HG02610 (cell line): ENCODE measurements at regions not wholly inside any gene's neighbourhood (a gene's known extent, or its start where the extent isn't known, plus 50 kb on each side); places are given as distances from the start of the nearest gene placed in this dataset.

Source experiments
- ATAC-seq: cut with Tn5 transposase; IDR thresholded peaks from one replicate; pipeline ENCODE4 v1.9.1; 2021; ENCODE audit warnings: mild to moderate bottlenecking, moderate library complexity; ENCODE audit not compliant: unreplicated experiment

DNA sequence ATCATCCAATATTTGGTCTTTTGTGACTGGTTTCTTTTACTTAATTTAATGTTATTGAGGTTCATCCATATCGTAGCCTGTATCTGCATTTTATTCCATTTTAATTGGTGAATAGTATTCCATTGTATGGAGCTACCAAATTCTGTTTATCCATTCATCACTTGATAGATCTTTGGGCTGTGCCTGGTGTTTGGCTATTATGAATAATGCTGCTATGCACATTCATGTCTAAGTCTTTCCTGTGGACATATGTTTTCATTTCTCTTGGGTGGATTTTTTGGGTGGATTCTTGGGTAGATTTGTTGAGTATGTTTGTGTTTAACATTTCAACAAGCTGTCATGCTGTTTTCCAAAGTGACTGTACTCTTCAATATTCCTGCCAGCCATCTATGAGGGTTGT lies 52.5 kb upstream of the NEDD4L start:
- ATAC-seq: no peak

DNA sequence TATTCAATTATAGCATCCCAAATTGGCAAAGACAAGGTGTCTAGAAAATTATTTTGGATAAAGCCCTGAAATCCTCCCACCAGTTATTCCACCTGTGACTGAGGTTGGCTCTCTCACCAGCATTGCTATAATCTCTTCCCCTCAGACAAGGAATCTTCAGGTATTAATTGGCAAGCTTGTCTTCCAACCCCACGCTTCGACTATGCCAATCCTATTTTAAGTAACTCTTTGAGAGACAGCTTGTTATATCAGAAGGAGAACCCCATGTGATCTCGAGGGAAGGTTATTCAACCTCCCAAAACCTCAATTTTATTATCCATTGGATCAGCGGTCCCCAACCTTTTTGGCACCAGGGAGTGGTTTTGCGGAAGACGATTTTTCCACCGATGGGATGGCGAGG lies 54.5 kb upstream of the NEDD4L start:
- no peak for ATAC-seq

DNA sequence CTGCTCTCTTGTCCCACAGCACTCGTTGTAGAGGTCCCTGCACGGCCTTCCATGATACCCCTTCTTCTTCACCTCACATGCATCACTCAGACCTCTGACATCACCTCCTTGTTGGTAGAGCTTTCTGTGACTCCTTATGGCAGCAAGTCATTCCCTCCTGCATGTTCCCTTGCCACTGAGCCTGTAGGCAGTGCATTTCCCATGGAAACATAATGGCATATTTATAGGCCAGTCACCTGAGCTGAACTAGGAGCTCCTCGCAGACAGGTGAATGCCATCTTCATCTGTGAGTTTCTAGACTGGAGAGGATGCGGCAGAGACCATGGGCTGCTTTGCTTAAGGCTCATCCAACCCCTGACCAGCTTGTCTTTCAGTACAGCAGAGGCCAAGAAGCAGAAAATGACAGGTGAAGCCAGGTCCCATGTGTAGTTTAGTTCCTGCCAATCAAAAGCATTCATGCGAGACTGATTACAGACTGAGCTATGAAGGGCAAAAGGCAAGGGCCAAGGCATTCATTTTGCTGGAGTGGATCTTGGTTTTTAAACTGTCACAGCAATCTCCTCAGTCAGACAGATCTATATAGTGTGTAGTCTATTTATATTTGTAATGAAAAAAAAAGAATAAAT lies 59.4 kb upstream of the NEDD4L start:
- ATAC-seq: no peak

DNA sequence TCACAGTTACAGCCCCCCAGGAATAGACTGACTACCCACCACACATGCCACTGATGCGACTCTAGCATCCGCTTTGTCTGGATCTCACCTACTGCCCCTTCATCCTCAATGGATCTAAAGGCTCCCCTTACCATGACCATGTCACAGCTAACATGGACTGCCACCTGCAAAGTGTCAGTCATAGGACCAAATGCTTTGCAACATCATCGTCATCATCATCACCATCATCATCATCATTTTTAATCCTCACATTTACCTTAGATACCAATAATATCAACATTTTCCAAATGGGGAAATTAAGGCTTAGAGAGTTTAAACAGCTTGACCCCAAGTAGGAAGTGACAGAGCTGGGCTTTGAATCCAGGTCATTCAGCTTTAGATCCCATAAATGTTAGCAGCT lies 60.1 kb upstream of the NEDD4L start:
- no peak for ATAC-seq

DNA sequence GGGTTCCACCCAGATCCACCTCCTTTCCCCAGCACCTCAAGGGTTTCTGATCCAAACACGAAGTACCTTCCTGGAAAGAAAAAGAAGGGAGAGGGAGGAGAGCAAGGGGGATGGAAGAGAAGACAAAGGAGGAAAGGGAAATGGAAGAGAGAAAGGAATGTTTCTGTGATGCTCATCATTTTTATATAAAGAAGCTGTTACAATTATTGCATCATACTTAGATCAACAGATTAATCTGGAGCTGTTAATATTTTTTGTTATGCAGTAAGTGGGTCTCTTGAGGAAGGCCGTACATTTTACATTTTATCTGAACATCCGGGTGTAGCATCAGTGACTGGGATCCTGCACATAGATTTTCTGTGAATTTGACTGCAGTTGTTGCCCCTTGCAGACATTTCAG lies 60.6 kb upstream of the NEDD4L start:
- no peak for ATAC-seq

DNA sequence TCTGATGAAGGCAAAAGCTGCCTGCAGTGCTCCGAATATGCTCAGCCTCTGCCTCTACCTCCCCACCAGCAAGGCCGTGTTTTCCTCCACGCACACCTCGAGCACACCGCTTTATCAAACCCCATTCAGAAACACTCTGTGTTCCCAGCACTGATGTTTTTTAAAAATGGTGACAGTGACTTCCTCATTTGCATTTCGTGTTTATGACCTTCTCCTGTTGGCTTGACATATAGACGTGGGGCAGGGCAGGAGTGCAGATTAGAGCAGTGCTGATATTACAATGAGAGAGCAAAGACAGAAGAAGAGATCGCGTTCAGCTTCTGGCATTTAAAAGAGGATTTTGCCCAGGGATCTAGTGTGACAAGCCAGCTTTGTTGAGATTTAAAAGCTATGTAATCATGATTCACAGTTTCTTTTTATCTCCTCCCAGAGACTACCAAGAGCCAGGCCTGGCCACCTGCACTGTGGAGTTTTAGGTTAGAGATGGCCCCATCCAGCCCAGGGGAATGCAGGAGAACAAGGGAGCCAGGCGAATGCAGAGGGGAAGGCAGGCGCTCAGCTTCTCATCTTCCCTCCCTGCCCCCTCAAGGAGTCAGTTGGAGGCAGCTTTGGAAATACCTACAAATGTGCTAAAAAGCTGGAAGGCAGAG lies 61.5 kb upstream of the NEDD4L start:
- no peak for ATAC-seq

DNA sequence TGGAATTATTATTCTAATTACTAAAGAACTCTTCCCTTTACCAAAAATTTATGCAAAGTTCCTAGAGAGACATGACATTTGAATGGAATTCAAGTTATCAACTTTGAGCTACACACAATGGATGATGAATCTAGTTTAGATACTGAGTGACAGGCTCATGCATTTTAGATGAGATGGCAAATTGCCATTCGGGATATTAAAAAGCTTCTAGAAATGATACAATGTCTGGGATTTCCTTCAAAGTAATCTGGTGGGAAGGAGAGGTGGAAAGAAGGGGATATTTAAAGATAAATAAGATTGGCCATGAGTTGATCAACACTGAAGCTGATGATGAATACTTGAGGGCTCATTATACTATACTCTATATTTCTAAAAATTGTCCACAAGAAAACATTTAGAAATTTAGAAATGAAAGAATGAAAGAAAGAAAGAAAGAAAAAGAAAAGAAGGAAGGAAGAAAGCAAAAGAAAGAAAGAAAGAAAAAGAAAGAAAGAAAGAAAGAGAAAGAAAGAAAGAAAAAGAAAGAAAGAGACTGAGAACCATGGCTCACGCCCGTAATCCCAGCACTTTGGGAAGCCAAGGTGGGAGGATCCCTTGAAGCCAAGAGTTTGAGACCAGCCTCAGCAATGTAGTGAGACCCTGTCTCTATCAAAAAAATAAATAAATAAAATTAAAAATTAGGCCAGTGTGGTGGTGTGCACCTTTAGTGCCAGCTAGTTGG lies 62.6 kb upstream of the NEDD4L start:
- ATAC-seq: no peak

DNA sequence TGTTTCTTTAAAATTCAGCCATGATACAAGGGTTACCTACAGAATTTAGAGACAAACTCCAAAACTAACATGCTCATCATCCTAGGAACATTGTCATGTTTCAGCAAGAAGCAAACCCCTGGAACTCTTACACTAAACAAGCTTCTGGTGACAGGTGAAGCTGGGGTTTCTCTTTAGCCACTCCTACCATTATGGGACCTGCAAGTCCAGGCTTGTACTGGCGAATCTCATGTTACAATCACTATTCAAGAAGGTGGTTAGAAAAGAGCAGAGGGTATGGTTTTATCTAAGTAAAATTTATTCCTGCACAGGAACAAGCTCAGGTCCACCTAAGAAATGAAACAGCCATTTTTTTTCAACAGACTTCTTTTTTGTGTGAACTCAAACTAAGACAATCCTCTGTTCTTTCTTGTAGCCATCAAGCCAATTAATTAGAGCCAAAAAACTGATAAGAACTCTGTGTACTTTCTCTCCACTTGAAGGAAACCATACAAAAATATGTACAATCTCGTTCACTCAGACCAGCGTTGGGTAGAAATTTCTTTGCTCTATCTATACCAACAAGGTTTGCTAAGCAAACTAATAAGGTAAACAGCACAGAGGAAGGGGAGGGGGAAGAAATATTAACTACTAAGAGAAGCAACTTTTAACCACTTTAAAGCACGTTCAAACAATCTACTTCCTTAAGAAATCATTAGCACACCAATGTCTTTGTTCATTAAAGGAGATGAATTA lies 63.3 kb upstream of the NEDD4L start:
- ATAC-seq: no peak

DNA sequence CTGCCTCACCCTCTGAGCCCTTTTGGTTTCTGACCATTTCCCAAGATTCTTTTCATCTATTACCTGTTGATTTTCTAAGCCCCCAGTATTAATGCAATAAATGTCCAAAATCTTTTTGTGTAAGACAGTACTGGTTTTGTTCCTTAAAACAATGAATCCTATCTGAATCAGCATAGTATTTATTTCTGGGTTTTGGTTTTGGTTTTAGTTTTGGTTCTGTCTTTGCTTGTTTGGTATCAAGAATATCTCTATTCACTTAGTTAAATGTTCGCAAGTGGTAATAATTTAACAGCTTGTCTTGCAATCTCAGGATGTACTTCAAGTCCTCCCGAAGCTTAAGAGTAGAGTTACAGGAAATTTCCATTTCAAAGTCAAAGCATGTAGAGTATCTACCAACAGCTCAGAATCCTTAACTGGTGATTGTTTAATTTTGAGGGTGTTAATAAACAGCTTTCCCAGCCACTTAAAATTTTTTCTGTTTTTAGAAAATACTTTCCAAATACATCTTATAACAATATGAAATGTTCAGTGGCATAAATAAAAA lies 67.7 kb upstream of the NEDD4L start:
- ATAC-seq: no peak

DNA sequence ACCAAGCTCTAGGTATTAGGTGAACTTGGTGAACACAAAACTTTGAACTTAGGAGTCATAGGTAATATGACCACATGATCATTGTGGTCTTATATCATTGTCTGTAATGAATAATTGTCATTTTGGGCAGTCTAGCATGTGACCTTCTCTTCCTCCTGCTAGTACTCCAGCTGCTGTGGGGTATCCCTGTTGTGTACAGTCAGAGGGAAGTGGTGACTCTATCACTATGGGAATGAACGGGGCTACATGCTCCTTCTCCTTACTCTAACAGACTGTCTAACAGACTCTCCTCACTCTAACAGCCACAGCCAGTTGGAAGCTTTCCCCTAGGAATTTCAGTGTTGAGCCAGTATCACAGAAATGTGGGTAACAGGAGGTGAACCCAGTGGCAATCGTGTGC lies 68.2 kb upstream of the NEDD4L start:
- ATAC-seq: no peak

DNA sequence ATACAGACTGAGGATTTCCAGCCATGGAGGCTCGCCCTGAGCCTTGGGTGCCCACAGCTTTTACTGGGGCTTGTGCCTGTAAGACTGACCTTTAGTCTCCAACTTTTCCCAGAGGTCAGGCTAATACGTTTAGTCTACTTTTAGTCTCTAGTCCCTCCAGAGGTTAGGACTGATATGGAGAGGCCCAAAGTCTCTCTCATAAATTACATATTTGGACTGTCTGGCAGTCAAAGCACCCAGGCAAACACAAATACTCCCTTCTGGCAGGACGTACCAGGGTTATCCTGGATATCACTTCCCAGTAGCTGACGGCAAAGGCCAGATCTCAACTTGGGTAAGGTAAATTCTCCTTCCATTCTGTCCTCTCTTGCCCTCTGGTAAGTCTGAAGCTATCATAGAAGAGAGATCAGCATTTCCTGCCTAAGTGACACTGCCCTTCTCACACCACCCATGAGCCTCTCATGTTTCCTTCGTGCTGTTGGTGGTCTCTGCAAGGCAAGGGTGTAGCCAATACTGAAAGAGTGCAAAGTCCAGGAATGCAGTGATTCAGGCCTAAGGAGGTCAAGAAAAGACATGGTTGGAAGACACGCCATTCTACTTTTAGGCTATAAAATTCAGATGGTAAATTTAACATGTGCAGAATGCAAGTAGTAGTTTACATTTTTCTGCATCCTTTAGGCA lies 69.3 kb upstream of the NEDD4L start:
- no peak for ATAC-seq

DNA sequence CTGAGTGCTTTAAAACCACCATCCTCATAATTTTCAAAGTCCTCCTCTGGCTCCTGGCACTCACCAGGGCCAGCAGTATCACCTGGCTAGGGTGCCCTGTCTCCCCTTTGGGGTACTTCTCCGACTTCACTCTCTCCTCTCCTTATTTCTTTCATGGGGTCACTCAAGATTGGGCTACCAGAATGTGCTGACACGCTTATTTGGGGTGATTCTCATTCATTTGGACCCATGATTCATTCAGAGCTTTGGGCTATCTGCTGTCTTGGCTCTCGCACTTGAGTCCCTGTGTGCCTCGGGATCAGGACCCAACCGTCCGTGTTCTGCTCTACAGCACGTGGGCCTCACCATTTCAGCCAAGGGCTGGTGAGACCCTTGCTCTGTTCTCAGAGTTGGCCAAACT lies 70.1 kb upstream of the NEDD4L start:
- no peak for ATAC-seq

DNA sequence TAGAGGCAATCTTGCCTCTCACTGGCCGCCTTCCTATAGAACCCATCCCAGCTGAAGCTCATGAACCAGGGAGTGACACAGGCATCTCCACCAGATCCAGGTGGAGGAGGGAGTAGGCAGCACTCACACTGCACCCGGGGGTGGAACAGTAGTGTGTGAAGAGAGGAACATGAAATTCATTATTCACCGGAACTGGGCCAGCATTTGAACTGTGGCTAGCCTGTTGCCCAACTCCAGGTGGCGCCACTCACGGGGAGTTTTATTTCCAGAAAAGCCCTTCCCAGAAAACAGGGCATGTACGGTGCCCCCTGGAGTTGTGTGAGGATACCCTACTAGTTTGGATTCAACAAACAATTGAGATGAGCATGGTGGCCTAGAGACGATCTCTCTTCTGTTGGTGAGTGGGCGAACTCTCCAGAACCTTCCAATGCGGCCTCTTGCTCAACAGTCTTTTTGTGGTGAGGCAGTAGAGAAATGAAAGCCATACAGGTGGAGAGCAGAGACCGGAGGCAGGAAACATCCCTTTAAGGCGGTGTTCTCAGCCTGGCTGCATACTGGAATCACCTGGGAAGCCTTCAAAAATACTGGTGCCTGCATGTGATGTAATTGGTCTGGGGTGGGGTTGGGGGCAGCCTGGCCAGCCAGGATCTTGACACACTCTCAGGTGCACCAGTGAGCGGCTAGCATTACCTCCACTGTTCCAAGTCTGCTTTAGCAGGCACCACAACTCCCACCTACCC lies 73.5 kb upstream of the NEDD4L start:
- no peak for ATAC-seq

DNA sequence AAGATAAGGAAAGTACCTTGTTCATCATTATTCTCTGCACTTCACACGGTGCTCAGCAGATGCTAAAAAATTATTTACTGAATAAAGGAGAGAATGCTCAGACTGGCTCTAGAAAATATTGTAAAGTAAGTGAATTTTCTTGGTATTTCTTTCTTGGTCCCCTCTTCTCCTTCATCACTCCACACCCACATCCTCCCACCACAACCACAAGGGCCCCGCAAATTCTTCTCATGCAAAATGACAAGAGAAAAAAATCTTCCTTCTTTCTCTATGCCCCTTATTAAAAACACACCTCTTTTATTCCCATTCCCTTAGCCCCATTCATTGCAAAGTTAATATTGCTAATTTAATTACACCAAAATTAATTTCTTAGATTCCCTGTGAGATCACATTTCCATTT lies 74.2 kb upstream of the NEDD4L start:
- no peak for ATAC-seq

DNA sequence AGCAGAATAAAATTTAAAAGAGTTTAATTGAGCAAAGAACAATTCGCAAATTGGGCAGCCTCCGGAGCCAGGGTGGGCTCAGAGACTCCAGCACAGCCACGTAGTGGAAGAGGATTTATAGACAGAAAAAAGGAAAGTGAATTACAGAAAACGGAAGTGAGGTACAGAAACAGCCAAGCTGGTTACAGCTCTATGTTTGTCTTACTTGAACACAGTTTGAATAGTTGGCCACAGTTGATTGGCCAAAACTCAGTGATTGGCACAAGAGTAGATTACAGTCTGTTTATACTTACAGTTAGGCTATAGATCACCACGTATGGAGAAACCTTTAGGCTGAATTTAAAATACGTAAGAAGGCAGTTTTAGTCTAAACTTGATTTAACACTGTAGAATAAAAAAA lies 78.8 kb upstream of the NEDD4L start:
- ATAC-seq: no peak

DNA sequence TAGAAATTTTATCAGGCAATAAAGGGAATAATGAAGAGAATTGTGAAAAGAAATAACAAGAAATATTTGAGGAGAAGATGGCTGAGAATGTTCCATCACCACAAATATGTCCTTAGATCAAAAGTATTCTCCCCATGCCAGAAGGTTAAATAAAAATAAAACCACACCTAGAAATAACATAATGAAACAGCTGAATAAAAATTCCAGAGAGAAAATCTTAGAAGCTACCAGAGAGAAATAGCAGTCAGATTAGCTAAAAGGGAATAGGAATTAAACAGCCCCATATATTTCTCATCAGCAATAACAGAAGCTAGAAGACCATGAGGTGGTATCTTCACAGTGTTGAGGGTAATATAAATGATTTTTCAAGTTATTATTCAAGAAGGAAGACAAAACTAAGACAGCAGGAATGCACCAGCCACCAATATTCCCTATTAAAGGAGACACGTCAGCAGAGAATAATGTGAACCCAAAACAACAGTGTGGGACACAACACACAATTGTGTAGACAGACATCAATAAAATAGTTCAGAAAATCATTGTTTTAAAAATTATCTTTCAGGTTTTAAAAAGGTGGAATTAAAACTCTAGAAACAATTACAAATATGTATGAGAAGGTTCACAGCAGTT lies 82.0 kb upstream of the NEDD4L start:
- ATAC-seq: no peak

DNA sequence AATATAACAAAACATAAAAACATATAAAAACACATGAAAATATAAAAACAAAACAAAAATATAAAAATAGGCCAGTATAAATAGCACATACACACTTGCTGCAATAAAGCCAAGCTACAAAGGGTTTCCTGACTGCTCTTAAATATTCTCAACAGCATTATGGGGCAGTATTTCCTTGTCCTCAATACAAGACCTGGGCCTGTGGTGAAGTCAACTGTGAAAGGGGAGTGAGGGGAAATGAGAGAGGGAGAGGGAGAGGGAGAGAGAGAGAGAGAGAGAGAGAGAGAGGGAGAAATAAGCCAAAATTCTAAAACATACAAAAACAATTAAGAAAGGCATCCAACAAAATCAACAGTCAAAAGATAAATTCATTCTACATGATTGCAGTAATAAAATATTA lies 82.6 kb upstream of the NEDD4L start:
- ATAC-seq: no peak

DNA sequence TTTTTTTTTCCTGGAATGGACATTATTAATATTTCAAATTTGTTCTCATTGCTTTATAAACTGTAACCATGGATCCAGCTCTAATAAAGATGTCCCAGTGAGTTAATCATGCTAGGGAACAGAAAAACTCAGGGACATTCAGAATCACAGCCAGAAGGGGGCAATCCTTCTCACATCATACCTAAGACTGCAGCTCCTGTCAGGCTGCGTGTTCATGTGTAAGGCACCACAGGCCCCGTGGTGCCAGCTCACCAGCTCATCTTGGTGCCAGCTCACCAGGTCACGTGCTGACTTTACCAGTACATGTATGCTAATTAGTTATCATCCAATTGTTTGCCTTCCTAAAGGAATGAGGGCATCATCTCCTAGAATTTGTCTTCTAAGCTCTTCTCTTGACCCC lies 84.7 kb upstream of the NEDD4L start:
- no peak for ATAC-seq

DNA sequence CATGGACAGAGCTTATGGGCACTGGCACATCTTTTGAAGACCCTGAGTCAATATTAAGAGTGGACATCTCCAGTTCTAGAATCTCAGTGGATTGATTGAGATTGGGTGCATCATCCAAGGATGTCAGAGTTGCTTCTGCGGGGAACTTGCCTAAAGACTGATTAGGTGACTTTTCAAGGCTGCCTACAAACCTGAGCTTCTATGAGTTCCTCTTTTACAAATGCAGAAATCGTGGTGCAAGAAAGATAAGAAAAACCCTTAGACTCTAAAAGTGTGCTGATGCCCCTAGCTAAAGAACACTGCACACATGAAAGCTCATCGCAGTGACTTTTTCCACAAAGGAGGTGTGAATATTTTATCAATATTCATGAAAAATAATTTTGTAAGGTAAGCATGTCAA lies 86.8 kb upstream of the NEDD4L start:
- ATAC-seq: no peak

DNA sequence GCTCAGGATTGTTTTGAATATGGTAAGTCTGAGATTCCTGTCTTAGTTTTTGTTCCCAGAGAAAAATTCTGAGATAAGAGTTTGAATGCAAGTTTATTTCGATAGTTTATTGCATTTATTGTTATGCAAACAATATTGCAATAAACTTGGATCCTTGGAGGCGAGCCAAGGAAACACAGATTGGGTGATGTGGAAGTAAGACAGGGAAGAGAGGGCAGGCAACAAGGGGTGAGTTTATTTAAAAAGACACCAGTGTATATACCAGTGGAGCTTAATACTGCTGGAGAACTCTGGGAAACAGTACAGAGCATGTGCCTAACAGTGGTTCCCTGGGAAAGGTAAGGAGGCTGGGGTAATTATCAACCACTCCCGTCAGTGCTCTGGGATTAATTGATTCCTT lies 87.5 kb upstream of the NEDD4L start:
- no peak for ATAC-seq
